ENCODE measurements at regions not wholly inside any gene's neighbourhood (a gene's known extent, or its start where the extent isn't known, plus 50 kb on each side); places are given as distances from the start of the nearest gene placed in this dataset.

GRCh38 chr3:143201870-143202752 is 82.5 kb downstream of the CHST2 start:
- Histone ChIP-seq H2AFZ (ENCODE audit: low read depth, low read length) (no peak overlapping the region), H3K4me1 (ENCODE audit: insufficient read depth, low read length) (peaks cover 48% of the 10 kb centered on the region), H3K27me3 (ENCODE audit: insufficient read depth, low read length, poor library complexity) (no peaks in the 10 kb centered on the region), H3K4me3 (ENCODE audit: low read depth in 1 of 2, low read length in 2 of 2) (no peak overlapping the region), H3K27ac (ENCODE audit: low read length) (peak overlapping the region; percentile 38), H3K4me2 (ENCODE audit: insufficient read depth, low read length) (no peak overlapping the region), H3K9ac (ENCODE audit: low read depth, low read length) (no peak overlapping the region), H3K36me3 (ENCODE audit: insufficient read depth, low read length) (no peaks in the 10 kb centered on the region), H3K9me3 (ENCODE audit: insufficient read depth, low read length, severe bottlenecking) (peaks cover 3% of the 10 kb centered on the region), H3K79me2 (ENCODE audit: insufficient read depth, low read length) (peaks cover 6% of the 10 kb centered on the region; the same call in 1 of the 2 replicates), H4K20me1 (ENCODE audit: insufficient read depth, low read length) (no peaks in the 10 kb centered on the region)
- no peak for DNase-seq
- no peak for ATAC-seq (ENCODE audit: insufficient read depth, low read depth)
- TF ChIP-seq CTCF (IDR thresholded peaks at IDR 0.05; ENCODE audit: borderline replicate concordance, extremely low read depth, low read length, poor library complexity, severe bottlenecking) (no peak), EZH2 (IDR thresholded peaks at IDR 0.05; ENCODE audit: borderline replicate concordance, low read depth, low read length, severe bottlenecking) (no peak)

DNA sequence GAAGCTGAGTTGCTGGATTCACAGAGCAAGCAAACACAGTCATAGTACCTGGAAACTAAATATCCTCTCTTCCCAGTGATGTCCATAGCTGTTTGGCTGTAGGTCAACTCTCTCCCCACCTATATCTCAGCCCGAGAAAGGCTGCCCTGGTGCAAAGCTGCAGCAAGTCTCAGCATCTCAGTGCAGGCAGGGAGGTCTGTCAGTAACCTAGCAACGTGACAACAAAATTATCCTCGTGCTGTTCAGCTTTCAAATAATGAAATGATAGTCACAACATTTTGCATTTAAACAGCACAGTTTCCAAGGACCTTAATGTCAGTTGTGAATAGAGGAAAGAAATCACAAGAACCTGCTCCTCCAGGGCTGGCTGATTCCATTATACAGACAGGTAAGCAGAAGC is 83.6 kb downstream of the CHST2 start:
- DNase-seq (no peak), ATAC-seq (ENCODE audit: insufficient read depth, low read depth) (no peak)
- H3K9ac ChIP-seq (ENCODE audit: low read depth, low read length): no peak overlapping the region
- no peak overlapping the region for H2AFZ ChIP-seq (ENCODE audit: low read depth, low read length)
- peaks cover 3% of the 10 kb centered on the region for H3K9me3 ChIP-seq (ENCODE audit: insufficient read depth, low read length, severe bottlenecking)
- no peaks in the 10 kb centered on the region for H3K27me3 ChIP-seq (ENCODE audit: insufficient read depth, low read length, poor library complexity)
- H3K4me1 ChIP-seq (ENCODE audit: insufficient read depth, low read length): peaks cover 58% of the 10 kb centered on the region
- TF ChIP-seq CTCF (IDR thresholded peaks at IDR 0.05; ENCODE audit: borderline replicate concordance, extremely low read depth, low read length, poor library complexity, severe bottlenecking) (no peak), EZH2 (IDR thresholded peaks at IDR 0.05; ENCODE audit: borderline replicate concordance, low read depth, low read length, severe bottlenecking) (no peak)
- H3K27ac ChIP-seq (ENCODE audit: low read length): 0 out of 2 replicates have a peak overlapping the region, but pooled peaks have one; percentile 13
- no peak overlapping the region for H3K4me2 ChIP-seq (ENCODE audit: insufficient read depth, low read length)
- H3K79me2 ChIP-seq (ENCODE audit: insufficient read depth, low read length): peaks cover 6% of the 10 kb centered on the region; the same call in 1 of the 2 replicates
- no peak overlapping the region for H3K4me3 ChIP-seq (ENCODE audit: low read depth in 1 of 2, low read length in 2 of 2)
- no peaks in the 10 kb centered on the region for H4K20me1 ChIP-seq (ENCODE audit: insufficient read depth, low read length)
- H3K36me3 ChIP-seq (ENCODE audit: insufficient read depth, low read length): no peaks in the 10 kb centered on the region

DNA sequence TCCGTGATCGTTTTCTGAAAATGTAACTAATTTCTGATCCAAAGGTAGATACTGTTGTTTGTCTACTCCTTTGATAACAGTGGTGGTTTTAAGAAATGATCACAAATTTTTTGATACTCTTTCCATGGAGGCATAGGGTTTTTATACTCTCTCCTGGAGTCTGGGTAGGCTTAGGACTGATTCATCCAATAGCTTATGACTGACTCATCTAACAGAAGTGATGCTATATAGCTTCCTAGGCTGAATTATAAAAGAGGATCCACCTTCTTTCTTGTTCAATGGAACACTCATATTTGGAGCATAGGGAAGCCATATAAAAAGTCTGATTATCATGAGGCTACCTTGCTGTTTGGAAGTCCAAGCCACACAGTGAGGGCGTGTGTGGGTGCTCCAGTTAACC is 84.3 kb downstream of the CHST2 start:
- H3K9ac ChIP-seq (ENCODE audit: low read depth, low read length): no peak overlapping the region
- no peak overlapping the region for H3K27ac ChIP-seq (ENCODE audit: low read length)
- DNase-seq: no peak
- ATAC-seq (ENCODE audit: insufficient read depth, low read depth): no peak
- H4K20me1 ChIP-seq (ENCODE audit: insufficient read depth, low read length): no peaks in the 10 kb centered on the region
- no peaks in the 10 kb centered on the region for H3K36me3 ChIP-seq (ENCODE audit: insufficient read depth, low read length)
- no peaks in the 10 kb centered on the region for H3K27me3 ChIP-seq (ENCODE audit: insufficient read depth, low read length, poor library complexity)
- peaks cover 6% of the 10 kb centered on the region; the same call in 1 of the 2 replicates for H3K79me2 ChIP-seq (ENCODE audit: insufficient read depth, low read length)
- no peak overlapping the region for H3K4me3 ChIP-seq (ENCODE audit: low read depth in 1 of 2, low read length in 2 of 2)
- H3K4me1 ChIP-seq (ENCODE audit: insufficient read depth, low read length): peaks cover 65% of the 10 kb centered on the region
- peaks cover 3% of the 10 kb centered on the region for H3K9me3 ChIP-seq (ENCODE audit: insufficient read depth, low read length, severe bottlenecking)
- TF ChIP-seq EZH2 (IDR thresholded peaks at IDR 0.05; ENCODE audit: borderline replicate concordance, low read depth, low read length, severe bottlenecking) (no peak), CTCF (IDR thresholded peaks at IDR 0.05; ENCODE audit: borderline replicate concordance, extremely low read depth, low read length, poor library complexity, severe bottlenecking) (no peak)
- no peak overlapping the region for H3K4me2 ChIP-seq (ENCODE audit: insufficient read depth, low read length)
- no peak overlapping the region for H2AFZ ChIP-seq (ENCODE audit: low read depth, low read length)
